ENCODE measurements at regions not wholly inside any gene's neighbourhood (a gene's known extent, or its start where the extent isn't known, plus 50 kb on each side); places are given as distances from the start of the nearest gene placed in this dataset.

- Histone ChIP-seq H3K4me3 (no peak overlapping the region), H3K9me2 (replicated peaks; ENCODE audit: insufficient read depth) (no peaks in the 10 kb centered on the region), H3K27me3 (no peaks in the 10 kb centered on the region), H2AFZ (no peak overlapping the region), H3K9me3 (ENCODE audit: low read depth) (no peaks in the 10 kb centered on the region), H3K36me3 (replicated peaks; ENCODE audit: insufficient read depth, low read depth) (no peaks in the 10 kb centered on the region), H3K27ac (no peak overlapping the region), H3K4me2 (no peak overlapping the region), H4K20me1 (ENCODE audit: insufficient read depth, poor library complexity, severe bottlenecking) (no peaks in the 10 kb centered on the region), H3K4me1 (ENCODE audit: insufficient read depth) (peaks cover 4% of the 10 kb centered on the region), H3K79me2 (no peaks in the 10 kb centered on the region)
- WGBS (ENCODE audit: low lambda C conversion rate, missing lambda C conversion rate): 95% methylated on average over 3 of the region's 3 CpGs
- TF ChIP-seq, protein P1, sequence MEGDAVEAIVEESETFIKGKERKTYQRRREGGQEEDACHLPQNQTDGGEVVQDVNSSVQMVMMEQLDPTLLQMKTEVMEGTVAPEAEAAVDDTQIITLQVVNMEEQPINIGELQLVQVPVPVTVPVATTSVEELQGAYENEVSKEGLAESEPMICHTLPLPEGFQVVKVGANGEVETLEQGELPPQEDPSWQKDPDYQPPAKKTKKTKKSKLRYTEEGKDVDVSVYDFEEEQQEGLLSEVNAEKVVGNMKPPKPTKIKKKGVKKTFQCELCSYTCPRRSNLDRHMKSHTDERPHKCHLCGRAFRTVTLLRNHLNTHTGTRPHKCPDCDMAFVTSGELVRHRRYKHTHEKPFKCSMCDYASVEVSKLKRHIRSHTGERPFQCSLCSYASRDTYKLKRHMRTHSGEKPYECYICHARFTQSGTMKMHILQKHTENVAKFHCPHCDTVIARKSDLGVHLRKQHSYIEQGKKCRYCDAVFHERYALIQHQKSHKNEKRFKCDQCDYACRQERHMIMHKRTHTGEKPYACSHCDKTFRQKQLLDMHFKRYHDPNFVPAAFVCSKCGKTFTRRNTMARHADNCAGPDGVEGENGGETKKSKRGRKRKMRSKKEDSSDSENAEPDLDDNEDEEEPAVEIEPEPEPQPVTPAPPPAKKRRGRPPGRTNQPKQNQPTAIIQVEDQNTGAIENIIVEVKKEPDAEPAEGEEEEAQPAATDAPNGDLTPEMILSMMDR (IDR thresholded peaks at IDR 0.05; ENCODE audit: poor library complexity): no peak
- no peak for TF ChIP-seq EZH2 (IDR thresholded peaks at IDR 0.05; ENCODE audit: borderline replicate concordance)
- no peak for TF ChIP-seq EZH2phosphoT487 (IDR thresholded peaks at IDR 0.05; ENCODE audit: low read depth, severe bottlenecking, unreplicated experiment)
- DNase-seq (ENCODE audit: low spot score): no peak
Observed at GRCh38 chr5:166948679-166949078, 1342.8 kb upstream of the WWC1 start.

DNA sequence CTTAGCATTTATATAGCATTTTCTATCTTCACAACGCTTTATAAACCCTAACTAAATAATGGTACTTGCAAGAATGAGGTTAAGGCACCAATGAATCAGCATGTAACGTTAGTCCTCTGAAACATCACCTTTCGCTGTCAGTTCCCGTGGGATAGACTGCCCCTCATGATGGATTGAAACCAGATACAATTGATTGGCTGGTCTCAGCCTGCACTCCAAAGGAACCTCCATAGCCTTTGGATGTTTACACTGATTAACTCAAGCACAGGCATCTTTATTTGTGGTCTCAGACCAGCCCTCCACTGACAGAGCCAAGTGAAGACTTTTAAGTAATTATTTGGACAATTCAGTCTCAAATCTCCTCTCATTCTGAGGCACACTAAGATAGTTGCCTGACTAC is 1339.4 kb upstream of the WWC1 start:
- Histone ChIP-seq H3K27ac (no peak overlapping the region), H4K20me1 (ENCODE audit: insufficient read depth, poor library complexity, severe bottlenecking) (no peaks in the 10 kb centered on the region), H3K79me2 (no peaks in the 10 kb centered on the region), H3K4me2 (no peak overlapping the region), H2AFZ (no peak overlapping the region), H3K9me3 (ENCODE audit: low read depth) (no peaks in the 10 kb centered on the region), H3K27me3 (no peaks in the 10 kb centered on the region), H3K4me1 (ENCODE audit: insufficient read depth) (peaks cover 4% of the 10 kb centered on the region), H3K4me3 (no peak overlapping the region), H3K36me3 (replicated peaks; ENCODE audit: insufficient read depth, low read depth) (no peaks in the 10 kb centered on the region), H3K9me2 (replicated peaks; ENCODE audit: insufficient read depth) (no peaks in the 10 kb centered on the region)
- 48% methylated on average over 4 of the region's 4 CpGs for WGBS (ENCODE audit: low lambda C conversion rate, missing lambda C conversion rate)
- TF ChIP-seq, protein P1 (IDR thresholded peaks at IDR 0.05; ENCODE audit: poor library complexity): no peak
- TF ChIP-seq EZH2 (IDR thresholded peaks at IDR 0.05; ENCODE audit: borderline replicate concordance) (no peak), EZH2phosphoT487 (IDR thresholded peaks at IDR 0.05; ENCODE audit: low read depth, severe bottlenecking, unreplicated experiment) (no peak)
- DNase-seq (ENCODE audit: low spot score): no peak

DNA sequence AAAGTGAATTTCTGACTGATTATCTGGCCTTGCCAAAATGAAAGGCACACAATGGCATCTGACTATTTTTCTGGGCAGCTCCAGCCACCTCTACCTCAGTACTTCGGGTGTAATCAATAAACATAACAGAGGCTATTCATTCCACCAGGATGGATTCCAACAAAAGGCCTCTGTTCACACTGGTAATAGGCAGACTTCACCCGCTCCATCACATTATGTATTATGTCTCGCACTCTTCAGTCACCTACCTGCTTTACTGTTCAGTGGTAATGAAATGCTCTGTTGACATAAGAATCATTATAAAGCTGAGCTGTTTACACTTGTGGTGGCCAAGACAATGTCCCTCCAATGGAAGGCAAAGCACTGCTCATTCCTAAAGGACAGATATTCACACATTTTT is 1333.7 kb upstream of the WWC1 start:
- H3K36me3 ChIP-seq (replicated peaks; ENCODE audit: insufficient read depth, low read depth): no peaks in the 10 kb centered on the region
- H2AFZ ChIP-seq: no peak overlapping the region
- H3K9me3 ChIP-seq (ENCODE audit: low read depth): no peaks in the 10 kb centered on the region
- no peaks in the 10 kb centered on the region for H3K79me2 ChIP-seq
- H3K27ac ChIP-seq: no peak overlapping the region
- H4K20me1 ChIP-seq (ENCODE audit: insufficient read depth, poor library complexity, severe bottlenecking): no peaks in the 10 kb centered on the region
- no peak for DNase-seq (ENCODE audit: low spot score)
- TF ChIP-seq EZH2 (IDR thresholded peaks at IDR 0.05; ENCODE audit: borderline replicate concordance) (no peak), EZH2phosphoT487 (IDR thresholded peaks at IDR 0.05; ENCODE audit: low read depth, severe bottlenecking, unreplicated experiment) (no peak)
- TF ChIP-seq, protein P1 (IDR thresholded peaks at IDR 0.05; ENCODE audit: poor library complexity): no peak
- no peak overlapping the region for H3K4me2 ChIP-seq
- H3K9me2 ChIP-seq (replicated peaks; ENCODE audit: insufficient read depth): no peaks in the 10 kb centered on the region
- 77% methylated on average over 3 of the region's 3 CpGs for WGBS (ENCODE audit: low lambda C conversion rate, missing lambda C conversion rate)
- H3K4me1 ChIP-seq (ENCODE audit: insufficient read depth): peaks cover 4% of the 10 kb centered on the region
- H3K27me3 ChIP-seq: no peaks in the 10 kb centered on the region
- no peak overlapping the region for H3K4me3 ChIP-seq

GRCh38 chr5:166959766-166960165 is 1331.7 kb upstream of the WWC1 start:
- Histone ChIP-seq H3K9me3 (ENCODE audit: low read depth) (no peaks in the 10 kb centered on the region), H2AFZ (no peak overlapping the region), H3K36me3 (replicated peaks; ENCODE audit: insufficient read depth, low read depth) (no peaks in the 10 kb centered on the region), H3K4me2 (no peak overlapping the region), H3K27ac (no peak overlapping the region), H4K20me1 (ENCODE audit: insufficient read depth, poor library complexity, severe bottlenecking) (no peaks in the 10 kb centered on the region), H3K79me2 (no peaks in the 10 kb centered on the region), H3K4me1 (ENCODE audit: insufficient read depth) (no peaks in the 10 kb centered on the region), H3K27me3 (no peaks in the 10 kb centered on the region), H3K9me2 (replicated peaks; ENCODE audit: insufficient read depth) (no peaks in the 10 kb centered on the region), H3K4me3 (no peak overlapping the region)
- no peak for DNase-seq (ENCODE audit: low spot score)
- WGBS (ENCODE audit: low lambda C conversion rate, missing lambda C conversion rate): 52% methylated on average over 1 of the region's 1 CpG
- TF ChIP-seq, protein P1 (IDR thresholded peaks at IDR 0.05; ENCODE audit: poor library complexity): no peak
- TF ChIP-seq EZH2 (IDR thresholded peaks at IDR 0.05; ENCODE audit: borderline replicate concordance): no peak
- TF ChIP-seq EZH2phosphoT487 (IDR thresholded peaks at IDR 0.05; ENCODE audit: low read depth, severe bottlenecking, unreplicated experiment): no peak

Measured in hepatocyte (in vitro differentiated cells).